ENCODE measurements at regions not wholly inside any gene's neighbourhood (a gene's known extent, or its start where the extent isn't known, plus 50 kb on each side); places are given as distances from the start of the nearest gene placed in this dataset.
"Not testable (repeated sequence)": the region's sequence is repeated elsewhere in the genome, so short reads cannot be mapped to it uniquely, and the experiment has no call there.

- no peak for TF ChIP-seq USF1 (IDR thresholded peaks at IDR 0.05; ENCODE audit: borderline replicate concordance, extremely low read length, insufficient read depth, low read depth, low read length)
- no peak for TF ChIP-seq STAT1 (conservative IDR thresholded peaks at IDR 0.05)
- TF ChIP-seq RB1 (IDR thresholded peaks at IDR 0.05; ENCODE audit: borderline replicate concordance) = no peak
- TF ChIP-seq PAX5 (IDR thresholded peaks at IDR 0.05; ENCODE audit: borderline replicate concordance, low read depth, low read length) = no peak
- TF ChIP-seq PAX8 (IDR thresholded peaks at IDR 0.05) = no peak
- TF ChIP-seq POU2F2 (IDR thresholded peaks at IDR 0.05; ENCODE audit: borderline replicate concordance, low read depth, low read length) = no peak
- no peak for TF ChIP-seq NRF1 (conservative IDR thresholded peaks at IDR 0.05; ENCODE audit: low read depth, low read length)
- TF ChIP-seq TBL1XR1 (IDR thresholded peaks at IDR 0.05; ENCODE audit: low read depth, low read length) = no peak
- no peak for TF ChIP-seq ETV6 (conservative IDR thresholded peaks at IDR 0.05 in 1 of 2, IDR thresholded peaks at IDR 0.05 in 1 of 2; ENCODE audit: borderline replicate concordance in 1 of 2, low read depth in 1 of 2)
- no peak for TF ChIP-seq ZNF217 (IDR thresholded peaks at IDR 0.05)
- TF ChIP-seq GATAD2B (conservative IDR thresholded peaks at IDR 0.05; ENCODE audit: low read depth) = no peak
Measured at GRCh38 chr10:61580608-61581007, 82.1 kb upstream of the CABCOCO1 start (continued).

- H3K4me3 ChIP-seq; FAIRE-seq; DNase-seq (ENCODE audit: low read depth, low spot score); intact Hi-C loops (cut with micrococcal nuclease; ENCODE audit: unreplicated experiment); POLR2A ChIA-PET; H3K9ac ChIP-seq (ENCODE audit: control insufficient read depth, insufficient read depth, low read length); H3K27me3 ChIP-seq (replicated peaks in 1 of 2; ENCODE audit: control insufficient read depth in 2 of 2, insufficient read depth in 2 of 2, low read length in 1 of 2); H3K79me2 ChIP-seq (ENCODE audit: control insufficient read depth, insufficient read depth, low read length); SMC1A ChIA-PET (ENCODE audit: uncharacterized antibody, unreplicated experiment); RAD21 ChIA-PET (ENCODE audit: unreplicated experiment); BruUV-seq (replicated peaks); H2AFZ ChIP-seq (ENCODE audit: control insufficient read depth, low read depth, low read length); ATAC-seq; H3K4me2 ChIP-seq (ENCODE audit: control insufficient read depth, insufficient read depth); H3K4me1 ChIP-seq (ENCODE audit: control insufficient read depth, insufficient read depth, low read length); H4K20me1 ChIP-seq (ENCODE audit: control insufficient read depth, insufficient read depth); H3K27ac ChIP-seq (ENCODE audit: control insufficient read depth, insufficient read depth); H3K36me3 ChIP-seq (ENCODE audit: control insufficient read depth in 2 of 2, insufficient read depth in 2 of 2, low read length in 1 of 2); in situ Hi-C loops (cut with MboI); H3K9me3 ChIP-seq (replicated peaks; ENCODE audit: control insufficient read depth, insufficient read depth, low read length): not testable (repeated sequence)
- CTCF ChIA-PET = interaction anchor here (1.0 kb wide), 1 partner anchor 53 kb away, joined by 3 read pairs; no protein-coding TSS in a partner anchor
- 29% methylated on average over 4 of the region's 4 CpGs for WGBS (ENCODE audit: insufficient coverage, insufficient replicate concordance, low lambda C conversion rate, missing lambda C conversion rate)
Measured at GRCh38 chr10:61570204-61570603, 92.5 kb upstream of the CABCOCO1 start.
